Iris pigment epithelial cell (primary cell): ENCODE measurements at regions not wholly inside any gene's neighbourhood (a gene's known extent, or its start where the extent isn't known, plus 50 kb on each side); places are given as distances from the start of the nearest gene placed in this dataset.

ENCODE experiments used
- DNase-seq: peaks from one replicate; pipeline ENCODE4 v3.0.0-alpha.2; 2011; ENCODE audit warnings: low read depth

DNA sequence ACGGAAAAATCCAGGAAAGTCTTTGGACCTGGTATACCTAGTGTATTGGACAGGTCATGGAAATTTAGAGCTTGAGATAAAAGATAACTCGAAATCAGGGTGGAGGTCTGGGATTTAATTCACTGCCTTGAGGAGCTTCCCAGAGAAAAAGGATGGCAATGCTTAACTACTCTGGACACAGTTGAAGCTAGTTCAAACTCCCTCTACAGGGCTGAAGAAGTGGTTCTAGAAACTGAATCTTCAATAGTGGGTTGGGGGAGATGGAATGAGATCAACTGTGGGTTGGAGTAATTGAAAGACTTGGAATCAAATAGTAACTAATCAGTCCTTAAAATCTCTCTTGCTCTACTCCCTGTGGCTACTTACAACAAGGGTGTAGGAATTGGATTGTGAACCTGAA, 600.1 kb downstream of the IRS1 start:
- no peak for DNase-seq

DNA sequence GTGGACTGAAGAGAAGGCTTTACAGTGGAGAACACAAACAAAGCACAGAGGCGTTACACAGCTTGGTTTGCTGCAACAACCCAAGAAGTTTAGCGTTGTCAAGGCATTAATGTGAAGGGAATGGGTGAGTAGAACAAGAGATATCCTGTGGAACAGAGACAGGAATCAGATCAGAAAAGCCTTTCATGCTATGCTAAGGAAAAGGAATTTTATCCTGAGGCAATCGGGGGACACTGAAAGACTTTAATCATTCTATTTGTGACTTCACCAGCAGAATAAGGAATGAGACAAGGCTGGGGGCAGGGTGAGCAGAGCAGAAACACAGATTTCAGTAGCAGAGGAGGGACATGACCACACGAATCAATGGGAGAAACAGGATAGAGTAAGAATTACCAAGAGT, 600.7 kb downstream of the IRS1 start:
- DNase-seq = no peak

DNA sequence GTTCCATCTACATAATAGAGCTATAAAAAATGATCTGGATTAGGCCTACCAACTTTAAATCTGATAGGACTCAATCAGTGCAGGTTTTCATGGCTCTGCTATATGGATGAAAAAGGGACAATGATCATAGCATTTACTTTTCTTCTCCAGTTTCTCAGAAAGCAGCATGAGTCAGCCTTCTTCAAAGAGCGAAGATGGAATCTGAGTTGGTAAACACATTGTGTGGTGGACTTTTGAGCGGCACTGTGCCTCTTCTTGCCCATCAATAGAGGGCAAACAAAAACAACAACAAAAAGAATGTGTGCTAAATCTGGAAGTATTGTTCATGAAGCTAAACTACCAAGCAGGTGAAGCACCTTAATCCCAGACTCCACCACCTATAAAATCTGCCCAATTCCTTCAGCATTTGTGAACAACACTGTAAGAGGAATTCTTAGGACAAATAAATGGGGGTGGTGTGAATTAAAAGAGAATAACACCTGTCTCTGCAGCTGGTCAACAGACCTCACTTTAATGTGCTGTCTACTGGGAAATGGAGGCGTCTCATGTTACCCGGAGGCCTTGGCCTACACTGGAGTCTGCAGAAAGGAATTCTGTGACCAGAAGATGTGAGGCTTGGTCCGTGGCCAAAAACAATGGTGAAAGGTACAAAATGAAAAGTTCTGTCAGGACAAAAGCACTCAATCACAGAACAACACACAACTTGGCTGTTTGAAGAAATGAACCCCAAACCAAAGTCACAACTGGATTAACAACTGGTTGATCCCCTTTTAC, 609.0 kb downstream of the IRS1 start:
- peak; percentile 67 for DNase-seq

DNA sequence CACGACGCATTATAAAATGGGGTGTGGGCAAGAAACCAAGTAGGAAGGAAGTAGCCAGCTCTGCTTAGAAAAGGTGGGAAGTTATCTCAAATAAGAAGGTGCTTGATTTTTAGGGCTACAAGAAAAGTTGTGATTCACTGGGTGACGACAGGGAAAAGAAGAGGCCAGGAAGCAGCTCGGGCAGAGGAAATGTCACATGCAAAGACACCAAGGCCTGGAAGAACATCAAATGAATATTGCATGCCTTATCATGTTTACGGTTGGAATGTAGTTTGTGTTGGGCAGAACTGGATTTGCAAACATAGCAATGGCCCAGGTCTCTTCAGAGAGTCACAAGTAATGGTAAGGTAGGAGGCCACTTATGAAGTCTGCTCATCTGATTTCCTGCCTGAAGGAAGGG, 610.6 kb downstream of the IRS1 start:
- DNase-seq = no peak

DNA sequence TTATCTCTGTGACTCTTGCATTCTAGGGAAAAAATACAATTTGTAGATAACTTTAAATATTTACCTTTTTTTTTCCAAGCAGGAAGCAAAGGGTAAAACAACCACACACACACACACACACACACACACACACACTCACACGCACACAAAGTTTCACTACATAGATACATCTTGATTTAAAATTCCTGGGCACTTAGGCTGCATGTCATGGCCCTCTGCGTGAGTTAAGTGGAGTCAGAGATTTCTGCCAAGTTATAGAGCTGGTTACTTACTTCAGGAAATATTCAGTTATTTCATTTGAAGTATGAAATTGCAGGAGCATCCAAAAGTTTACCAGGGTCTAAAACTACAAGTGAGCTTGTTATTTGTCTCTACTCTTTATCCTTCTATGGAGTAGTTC, 612.0 kb downstream of the IRS1 start:
- peak; percentile 68 for DNase-seq

DNA sequence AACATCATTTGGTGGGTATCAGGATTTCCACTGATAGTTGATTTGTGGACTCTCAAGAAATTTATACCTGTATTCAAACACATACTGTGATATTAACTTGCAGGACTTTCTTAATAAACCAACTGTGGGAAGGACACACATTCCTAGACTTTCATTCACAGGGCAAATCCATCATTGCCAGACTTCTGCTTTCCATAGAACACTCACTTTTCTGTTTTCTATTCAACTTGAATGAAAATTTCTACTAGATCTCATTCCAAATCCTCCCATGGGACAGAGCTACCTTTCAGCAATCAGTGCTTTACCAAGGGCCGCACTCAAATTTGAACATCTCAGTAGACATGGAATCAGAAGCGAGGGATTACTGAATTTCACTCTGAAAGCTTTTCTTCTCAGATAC, 612.5 kb downstream of the IRS1 start:
- peak; percentile 17 for DNase-seq

DNA sequence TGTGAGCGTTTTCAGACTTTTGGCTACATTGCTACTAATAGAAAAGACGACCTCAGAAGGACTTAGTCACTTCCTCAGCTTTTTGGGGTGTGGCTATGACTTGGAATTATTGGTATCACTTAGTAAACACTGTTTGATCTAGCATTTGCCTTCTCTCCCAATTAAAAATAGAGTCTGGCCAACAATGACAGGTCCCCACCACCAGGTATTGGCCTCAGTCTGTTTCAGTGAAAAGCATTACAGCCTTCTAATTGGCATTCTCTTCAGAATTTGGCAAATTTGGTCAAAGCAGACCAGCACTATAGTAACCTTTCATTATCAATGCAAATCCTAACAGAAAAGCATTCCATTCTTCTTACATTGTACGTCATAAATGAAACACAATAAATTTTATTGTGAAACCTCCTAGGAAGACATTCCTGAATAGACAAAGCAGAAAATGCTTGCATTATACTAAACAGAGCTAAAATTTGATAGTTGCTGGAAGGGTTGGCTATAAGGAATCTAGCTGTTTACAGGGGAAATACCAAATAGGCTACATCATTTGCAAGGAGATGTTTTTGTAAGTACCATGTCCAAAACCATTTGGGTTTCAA, 613.9 kb downstream of the IRS1 start:
- peak; percentile 96 for DNase-seq

DNA sequence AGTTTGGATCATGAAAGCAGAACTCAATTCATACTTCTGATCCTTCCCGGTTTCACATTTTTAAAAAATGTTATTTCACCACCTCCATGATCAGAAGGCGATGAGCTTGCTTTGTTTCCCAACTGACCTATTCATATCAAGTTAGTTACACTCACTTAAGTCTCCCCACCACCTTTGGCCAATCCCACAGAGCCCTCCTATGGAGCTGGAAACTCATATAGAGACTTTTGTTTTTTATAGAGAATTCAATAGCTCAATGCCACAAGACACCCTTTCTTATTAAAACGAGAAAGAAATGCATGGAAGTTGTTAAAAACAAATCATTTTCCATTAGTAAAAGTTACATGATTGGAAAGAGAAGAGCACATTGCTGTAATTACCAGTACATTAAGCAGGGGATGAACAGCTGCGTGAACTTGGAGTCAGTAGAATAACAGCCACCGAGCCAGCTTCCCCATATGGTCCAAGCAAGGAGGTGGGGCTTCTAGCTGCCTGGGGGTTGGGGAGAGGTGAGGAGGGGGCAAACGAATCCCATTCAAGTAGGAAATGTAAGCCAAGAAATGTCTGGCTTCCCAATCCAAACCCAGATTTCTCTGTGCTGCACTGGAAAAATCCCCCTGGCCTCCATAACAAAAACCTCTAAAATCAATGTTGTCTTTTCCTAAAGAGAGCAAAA, 614.5 kb downstream of the IRS1 start:
- DNase-seq = peak; percentile 40

DNA sequence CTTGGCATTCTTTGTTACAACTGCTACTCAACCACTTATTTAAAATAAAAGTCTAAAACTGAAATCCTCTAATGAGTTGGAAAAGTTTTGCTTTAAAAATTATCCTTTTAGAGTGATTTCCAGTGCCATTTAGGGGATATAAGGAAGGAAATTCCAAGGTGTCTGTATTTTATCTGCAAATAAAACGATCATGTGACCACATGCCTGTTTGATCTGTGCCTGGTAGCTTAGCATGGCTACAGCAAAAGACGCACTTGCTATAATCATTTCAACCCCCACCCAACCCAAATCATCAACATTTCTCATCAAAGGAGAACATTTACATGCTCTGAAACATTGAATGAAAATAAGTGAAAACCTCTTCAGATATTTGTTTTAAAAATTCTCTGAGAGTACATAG, 615.1 kb downstream of the IRS1 start:
- DNase-seq = no peak

DNA sequence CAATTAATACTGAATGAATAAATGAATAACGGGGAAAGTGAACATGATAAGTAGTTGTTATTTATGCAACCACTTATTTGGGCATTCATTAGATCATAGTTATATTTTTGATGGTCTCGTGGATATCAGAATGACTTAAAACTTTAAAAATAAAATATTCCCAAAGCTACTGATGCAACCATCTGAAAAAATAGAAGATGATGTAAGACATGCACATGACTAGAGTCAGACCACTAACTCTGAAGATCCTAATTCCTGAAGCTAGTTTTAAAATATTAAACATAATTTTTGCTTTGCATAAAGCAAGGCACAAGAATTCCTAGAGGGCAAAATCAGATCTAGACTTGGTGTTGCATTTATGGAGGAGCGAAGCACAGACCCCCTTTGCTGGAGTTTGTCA, 616.1 kb downstream of the IRS1 start:
- DNase-seq = no peak

DNA sequence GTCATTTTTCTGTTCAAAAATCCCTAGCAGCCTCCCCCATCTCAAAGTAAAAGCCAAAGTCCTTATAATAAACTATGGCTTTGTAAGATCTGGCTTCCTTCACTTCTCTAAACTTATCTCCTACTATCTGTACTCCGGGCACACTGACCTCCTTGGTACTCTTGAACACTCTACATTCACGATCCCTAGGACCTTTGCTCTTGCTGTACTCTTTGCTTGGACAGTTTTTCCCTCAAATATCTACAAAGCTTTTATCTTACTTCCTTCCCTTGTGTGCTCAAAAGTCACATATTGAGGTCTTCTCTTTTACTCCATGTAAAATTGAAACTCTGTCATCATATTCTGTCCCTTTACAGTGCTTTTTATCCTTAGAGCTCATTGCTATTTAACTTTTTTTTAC, 616.6 kb downstream of the IRS1 start:
- DNase-seq = no peak

DNA sequence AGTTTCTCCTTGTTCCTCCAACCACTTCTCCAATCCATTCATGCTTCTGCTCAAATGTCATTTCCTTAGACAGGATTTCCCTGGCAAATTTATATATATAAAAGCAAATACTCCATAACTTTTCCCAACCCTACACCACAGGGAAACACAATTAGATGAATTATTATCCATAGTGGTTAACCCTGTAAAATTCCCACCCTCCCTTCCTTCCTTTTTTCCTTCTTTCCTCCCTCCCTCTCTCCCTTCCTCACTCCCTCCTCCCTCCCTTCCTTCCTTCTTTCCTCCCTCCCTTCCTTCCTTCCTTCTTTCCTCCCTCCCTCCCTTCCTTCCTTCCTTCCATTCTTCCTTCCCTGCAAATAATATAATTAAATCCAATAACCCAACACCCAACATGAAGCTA, 617.7 kb downstream of the IRS1 start:
- DNase-seq = no peak

DNA sequence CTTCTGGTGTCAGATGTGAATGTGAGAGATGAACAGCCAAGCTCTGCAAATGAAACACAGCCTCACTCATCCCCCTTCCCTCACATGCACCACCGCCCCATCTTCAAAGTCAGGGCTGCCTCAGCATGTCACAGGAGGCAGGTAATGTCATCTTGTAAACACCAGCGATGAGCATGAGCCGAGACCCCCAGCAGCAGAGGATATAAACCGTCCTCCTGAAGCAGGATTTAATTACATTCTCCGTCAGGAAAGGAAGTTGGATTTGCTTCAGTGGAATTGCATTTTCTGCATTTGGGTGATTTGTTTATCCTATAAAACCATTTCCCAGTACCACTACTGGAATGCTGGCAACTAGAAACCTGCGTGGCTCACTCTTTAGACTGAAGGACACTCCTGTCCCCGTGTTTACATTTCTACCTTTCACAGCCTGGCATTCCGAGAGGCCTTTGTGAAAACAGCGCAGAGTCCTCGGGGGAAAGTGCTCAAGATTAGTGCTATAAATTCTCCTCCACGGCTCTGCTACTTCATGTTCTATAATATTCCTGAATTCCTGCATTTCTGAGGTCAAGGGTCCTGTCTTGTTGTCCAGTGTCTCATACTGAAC, 619.2 kb downstream of the IRS1 start:
- DNase-seq = no peak

DNA sequence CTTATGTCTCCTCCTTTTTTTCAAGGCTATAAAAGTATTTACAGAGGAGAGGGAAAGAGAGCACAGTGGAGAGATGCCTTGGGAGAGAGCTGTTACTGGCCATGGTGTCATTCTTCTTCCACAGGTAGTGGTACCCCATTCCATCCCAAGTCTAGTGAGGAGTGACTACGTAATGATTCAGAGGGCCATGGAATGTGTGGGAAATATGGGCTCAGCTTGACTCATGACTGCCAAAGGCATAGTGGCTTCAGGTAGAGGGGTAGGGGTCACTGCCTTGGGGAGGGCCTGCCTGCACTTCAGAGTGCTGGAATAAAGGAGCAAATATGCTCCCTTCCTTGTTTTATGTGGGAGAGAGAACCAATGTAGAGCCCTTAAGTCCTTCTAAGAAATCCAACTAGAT, 620.6 kb downstream of the IRS1 start:
- no peak for DNase-seq

DNA sequence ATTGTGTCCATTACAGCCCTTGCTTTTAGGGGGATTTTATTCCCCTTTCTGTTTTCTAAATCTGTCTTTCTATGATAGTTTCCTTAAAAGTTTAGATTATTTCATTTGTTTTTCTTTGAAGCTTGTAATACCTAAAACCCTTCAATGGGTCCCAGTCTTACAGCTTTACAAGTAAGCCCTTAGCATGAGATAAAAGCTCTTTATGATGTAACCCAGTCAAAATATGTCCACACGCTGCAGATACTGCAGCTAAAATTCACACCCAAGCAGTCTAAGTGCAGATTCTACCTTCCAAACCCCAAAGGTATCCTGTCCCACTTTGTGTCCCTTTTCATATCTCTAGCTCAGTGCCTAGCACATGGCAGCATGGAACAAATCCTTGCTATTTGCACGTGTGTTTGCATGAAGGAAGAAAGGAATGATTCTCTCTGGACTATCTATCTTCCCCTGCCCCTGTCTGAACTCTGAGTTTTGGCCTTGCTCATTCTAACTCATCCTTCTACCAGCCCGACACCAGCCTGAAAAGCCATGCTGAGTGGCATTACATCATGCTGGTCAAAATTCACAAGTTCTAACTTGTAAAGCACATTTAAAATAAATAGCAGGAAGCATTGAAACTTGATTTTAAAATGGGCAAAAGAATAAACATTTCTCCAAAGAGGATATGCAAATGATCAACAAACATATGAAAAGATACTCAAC, 623.2 kb downstream of the IRS1 start:
- no peak for DNase-seq

DNA sequence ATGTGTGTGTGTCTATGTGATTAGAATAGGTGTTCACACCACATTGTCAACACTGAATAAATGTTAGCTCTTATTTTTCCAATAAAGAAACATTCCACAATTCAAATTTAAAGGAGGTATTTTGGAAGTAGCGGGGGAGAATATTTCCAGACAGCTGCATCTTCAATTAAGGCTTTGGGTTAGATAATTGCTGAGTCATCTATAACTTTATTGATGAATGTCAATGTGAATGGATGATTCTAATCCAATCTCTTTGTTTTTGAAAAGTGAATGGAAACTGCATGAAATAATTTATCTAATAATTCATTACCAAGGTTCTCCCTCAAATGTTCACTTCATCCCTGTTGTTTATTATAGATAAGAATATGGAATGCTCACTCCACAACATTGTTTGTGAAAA, 625.2 kb downstream of the IRS1 start:
- DNase-seq = no peak

DNA sequence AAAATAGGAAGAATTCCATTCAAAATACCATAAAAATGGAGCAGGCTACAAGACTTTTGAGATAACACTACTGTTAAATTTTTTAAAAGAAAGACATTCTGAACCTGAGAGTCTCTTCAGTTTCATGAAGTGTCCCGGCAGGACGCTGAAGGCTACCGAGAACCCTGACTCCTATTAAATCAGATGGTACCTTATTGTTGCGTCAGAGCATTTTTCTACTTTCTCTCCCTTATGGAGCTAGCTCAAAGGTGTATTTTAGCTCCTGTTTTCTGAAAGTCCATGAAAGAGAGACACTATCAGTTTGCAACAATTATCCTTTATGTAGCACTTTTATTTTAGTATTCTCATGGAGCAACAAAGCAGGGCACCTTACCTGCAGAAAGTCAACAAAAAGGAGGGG, 626.7 kb downstream of the IRS1 start:
- no peak for DNase-seq

DNA sequence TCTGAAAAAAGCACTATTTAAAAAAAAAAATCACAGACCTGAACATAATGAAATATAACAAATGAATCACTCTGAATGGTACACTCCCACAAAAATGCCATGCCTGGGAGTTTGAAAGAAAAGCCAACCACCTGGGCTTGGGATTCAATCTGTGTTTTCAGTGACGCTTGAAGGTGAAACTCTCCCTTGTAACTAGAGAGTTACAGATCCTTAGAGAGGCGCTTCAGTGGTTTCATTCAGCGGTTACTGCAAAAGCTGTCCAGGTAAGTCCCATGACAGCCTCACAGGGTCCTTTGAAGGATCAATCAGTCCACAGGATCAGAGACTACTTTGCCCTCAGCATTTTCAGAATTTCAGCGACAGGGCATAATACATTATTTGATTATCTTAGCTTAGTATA, 627.3 kb downstream of the IRS1 start:
- no peak for DNase-seq

DNA sequence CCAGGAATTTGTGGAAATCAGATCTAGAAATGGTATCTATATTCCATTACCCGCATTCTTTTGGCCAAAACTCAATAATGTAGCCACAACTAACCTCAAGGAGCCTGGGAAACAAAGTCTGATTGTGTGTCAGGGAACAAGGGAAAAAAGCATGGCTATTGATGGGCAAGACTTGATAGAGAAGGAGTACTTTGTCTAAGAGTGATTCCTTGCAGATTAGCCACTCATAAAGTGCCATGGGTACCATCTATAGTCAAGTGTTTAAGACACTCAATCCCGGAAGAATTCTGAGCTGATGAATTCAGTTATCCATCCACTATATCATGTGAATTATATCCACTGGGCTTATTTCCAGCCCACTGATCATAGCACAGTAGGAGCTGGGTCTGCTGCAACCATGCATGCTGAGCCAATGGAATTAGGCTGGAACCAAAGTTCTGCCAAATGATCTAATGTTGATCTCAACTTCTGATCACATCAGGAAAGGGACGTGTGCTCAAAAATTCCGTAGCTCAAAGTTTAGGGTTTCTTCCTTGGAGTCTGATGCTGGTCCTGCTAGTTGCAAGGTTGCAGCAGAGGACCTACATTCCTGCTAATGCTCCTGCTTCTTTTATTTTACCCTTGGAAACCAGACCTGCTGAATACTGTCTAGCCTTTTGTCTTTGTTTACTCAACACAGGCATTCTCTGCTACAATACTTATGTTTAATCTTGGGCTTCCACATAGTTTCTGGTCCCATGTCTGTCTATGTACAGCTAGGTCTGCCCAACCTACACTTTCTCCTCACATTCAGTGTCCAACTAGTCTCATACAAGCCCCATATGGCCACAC, 629.7 kb downstream of the IRS1 start:
- peak; percentile 7 for DNase-seq

DNA sequence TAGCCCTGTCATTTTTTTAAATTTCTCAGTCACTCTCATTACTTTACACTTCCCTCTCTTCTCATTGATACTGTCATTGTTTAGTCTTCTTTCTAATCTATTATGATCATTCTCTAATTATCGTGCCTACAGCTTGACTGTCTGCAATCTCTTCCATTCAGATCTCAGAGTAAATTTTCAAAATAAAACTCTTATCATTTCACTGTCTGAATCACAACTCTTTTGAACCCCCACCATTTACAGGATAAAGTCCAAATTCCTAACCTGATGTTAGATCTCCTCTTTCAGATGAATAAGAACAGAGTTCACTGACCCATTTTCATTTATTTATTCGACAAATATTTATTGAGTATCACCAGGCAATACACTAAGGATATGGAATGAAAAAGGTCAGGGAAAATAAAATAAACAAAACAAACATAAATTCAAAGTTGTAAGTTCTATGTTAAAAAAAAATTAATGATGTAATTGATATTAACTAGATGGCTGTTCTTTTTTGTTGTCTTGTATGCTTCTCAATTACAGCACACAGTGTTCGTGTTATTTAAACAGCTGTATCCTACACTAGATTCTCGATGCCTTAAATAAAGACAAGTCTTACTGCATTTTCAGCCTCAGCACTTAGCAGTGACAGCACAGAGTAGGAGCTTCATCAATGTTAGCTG, 631.0 kb downstream of the IRS1 start:
- no peak for DNase-seq

DNA sequence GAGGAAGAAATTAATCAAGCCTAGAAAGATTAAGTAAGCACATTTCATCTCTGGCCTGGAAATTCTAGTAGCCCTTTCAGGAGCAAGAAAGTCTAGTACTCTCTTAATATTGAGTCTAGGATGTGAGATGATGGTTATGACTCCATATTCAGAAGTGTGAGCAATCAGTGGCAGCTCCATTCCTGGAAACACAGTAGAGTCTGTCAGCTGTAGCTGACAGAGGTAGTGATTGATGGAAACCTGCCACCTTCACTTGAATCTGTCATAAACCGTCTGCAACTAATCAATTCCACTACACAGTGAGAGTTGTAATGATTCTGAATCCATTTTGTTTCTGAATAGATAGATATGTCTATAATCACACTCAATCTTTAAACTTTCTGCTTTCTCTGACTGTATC, 635.1 kb downstream of the IRS1 start:
- no peak for DNase-seq
